Osteocyte (in vitro differentiated cells): ENCODE measurements at regions not wholly inside any gene's neighbourhood (a gene's known extent, or its start where the extent isn't known, plus 50 kb on each side); places are given as distances from the start of the nearest gene placed in this dataset.
A peak's percentile ranks its signal among the peaks of the same experiment; 100 is the strongest.

Experiments
- DNase-seq: peaks from one replicate; pipeline ENCODE4 v3.0.0; 2021; ENCODE audit warnings: mixed read lengths; ENCODE audit not compliant: unreplicated experiment; ENCODE audit errors: extremely low spot score
- H3K27ac Mint-ChIP-seq: one replicate; pipeline ENCODE4 v1.8.0; 2021; ENCODE audit warnings: mild to moderate bottlenecking, mixed read lengths; ENCODE audit not compliant: unreplicated experiment
- H3K27me3 Mint-ChIP-seq: one replicate; pipeline ENCODE4 v1.8.0; 2021; ENCODE audit warnings: mixed read lengths; ENCODE audit not compliant: unreplicated experiment
- H3K36me3 Mint-ChIP-seq: one replicate; pipeline ENCODE4 v1.8.0; 2021; ENCODE audit warnings: mixed read lengths; ENCODE audit not compliant: unreplicated experiment
- H3K4me1 Mint-ChIP-seq: one replicate; pipeline ENCODE4 v1.8.0; 2021; ENCODE audit warnings: mixed read lengths; ENCODE audit not compliant: unreplicated experiment
- H3K4me3 Mint-ChIP-seq: one replicate; pipeline ENCODE4 v1.8.0; 2021; ENCODE audit warnings: mild to moderate bottlenecking, moderate library complexity, mixed read lengths; ENCODE audit not compliant: unreplicated experiment
- H3K9me3 Mint-ChIP-seq: one replicate; pipeline ENCODE4 v1.8.0; 2021; ENCODE audit warnings: mixed read lengths; ENCODE audit not compliant: unreplicated experiment
- TF ChIP-seq, protein P1 (sequence below): fragments of 200-600 bp; sonication (generic); IDR thresholded peaks from 2 replicates; pipeline ENCODE4 v1.5.0; 2021; ENCODE audit warnings: antibody characterized with exemption, mild to moderate bottlenecking, moderate library complexity

DNA sequence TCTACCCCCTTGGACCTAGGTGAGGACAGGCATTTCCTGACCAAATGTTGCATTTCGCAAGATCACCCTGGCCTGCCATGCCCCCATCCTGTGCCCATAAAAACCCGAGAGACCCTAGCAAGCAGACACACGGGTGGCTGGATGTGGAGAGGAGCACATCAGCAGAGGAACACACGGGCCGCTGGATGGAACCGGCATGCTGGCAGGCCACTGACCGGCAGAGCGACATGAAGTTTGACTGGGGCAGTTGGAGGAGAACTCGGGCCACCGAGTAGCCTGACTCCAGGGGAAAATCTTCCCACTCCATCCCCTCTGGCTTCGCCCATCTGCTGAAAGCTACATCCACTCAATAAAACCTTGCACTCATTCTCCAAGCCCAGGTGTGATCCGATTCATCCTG lies 329.3 kb downstream of the FGF9 start:
- peak; percentile 56 for DNase-seq
- no peaks in the 10 kb centered on the region for H3K4me1 Mint-ChIP-seq
- no peaks in the 10 kb centered on the region for H3K36me3 Mint-ChIP-seq
- no peaks in the 10 kb centered on the region for H3K27me3 Mint-ChIP-seq
- H3K4me3 Mint-ChIP-seq, result no peak overlapping the region
- H3K9me3 Mint-ChIP-seq, result peaks cover 18% of the 10 kb centered on the region
- TF ChIP-seq, protein P1, sequence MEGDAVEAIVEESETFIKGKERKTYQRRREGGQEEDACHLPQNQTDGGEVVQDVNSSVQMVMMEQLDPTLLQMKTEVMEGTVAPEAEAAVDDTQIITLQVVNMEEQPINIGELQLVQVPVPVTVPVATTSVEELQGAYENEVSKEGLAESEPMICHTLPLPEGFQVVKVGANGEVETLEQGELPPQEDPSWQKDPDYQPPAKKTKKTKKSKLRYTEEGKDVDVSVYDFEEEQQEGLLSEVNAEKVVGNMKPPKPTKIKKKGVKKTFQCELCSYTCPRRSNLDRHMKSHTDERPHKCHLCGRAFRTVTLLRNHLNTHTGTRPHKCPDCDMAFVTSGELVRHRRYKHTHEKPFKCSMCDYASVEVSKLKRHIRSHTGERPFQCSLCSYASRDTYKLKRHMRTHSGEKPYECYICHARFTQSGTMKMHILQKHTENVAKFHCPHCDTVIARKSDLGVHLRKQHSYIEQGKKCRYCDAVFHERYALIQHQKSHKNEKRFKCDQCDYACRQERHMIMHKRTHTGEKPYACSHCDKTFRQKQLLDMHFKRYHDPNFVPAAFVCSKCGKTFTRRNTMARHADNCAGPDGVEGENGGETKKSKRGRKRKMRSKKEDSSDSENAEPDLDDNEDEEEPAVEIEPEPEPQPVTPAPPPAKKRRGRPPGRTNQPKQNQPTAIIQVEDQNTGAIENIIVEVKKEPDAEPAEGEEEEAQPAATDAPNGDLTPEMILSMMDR, result no peak
- H3K27ac Mint-ChIP-seq, result no peak overlapping the region

DNA sequence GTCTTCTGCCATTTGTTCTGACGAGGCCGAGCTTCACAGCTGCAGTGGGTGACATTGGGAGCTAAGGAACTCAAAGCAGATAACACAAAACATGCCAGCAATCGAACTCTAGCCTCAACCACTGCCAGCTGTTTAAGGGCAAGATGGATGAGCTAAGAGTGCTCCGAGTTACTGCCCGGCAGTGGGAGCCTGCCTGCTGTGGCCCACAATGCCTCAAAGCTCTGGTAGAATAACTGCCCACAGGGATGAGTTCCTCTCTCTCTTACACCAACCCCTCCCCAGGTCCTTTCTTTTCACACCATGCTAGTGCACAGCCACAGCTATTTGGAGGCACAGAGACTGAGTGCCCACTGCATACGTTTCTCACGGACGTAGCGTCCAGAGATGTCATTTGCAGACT lies 330.5 kb downstream of the FGF9 start:
- H3K9me3 Mint-ChIP-seq, result peaks cover 13% of the 10 kb centered on the region
- no peaks in the 10 kb centered on the region for H3K36me3 Mint-ChIP-seq

DNA sequence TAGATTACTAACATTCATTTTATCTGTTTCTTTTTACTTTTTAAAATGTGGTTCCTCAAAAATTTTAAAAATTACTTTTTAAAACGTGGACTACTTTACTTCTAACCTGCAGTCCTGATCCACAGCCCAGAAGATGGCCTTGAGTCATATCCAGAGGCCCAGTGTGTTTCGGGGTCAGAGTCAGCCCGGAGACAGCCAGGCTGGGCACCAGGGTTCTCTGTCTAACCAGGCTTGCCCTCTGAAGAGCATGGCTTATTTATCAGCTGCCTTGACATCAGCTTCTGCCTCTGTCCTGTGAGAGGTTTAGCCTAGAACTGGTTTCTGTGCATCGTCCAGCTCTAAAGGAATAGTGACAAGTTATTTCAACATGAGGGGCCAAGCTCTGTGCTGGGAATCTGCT lies 332.0 kb downstream of the FGF9 start:
- H3K4me3 Mint-ChIP-seq, result no peak overlapping the region

More for the DNA sequence above, 330.5 kb downstream of the FGF9 start:
- no peak overlapping the region for H3K27ac Mint-ChIP-seq
- peak; percentile 71 for DNase-seq
- H3K27me3 Mint-ChIP-seq, result no peaks in the 10 kb centered on the region
- no peaks in the 10 kb centered on the region for H3K4me1 Mint-ChIP-seq
- no peak overlapping the region for H3K4me3 Mint-ChIP-seq
- TF ChIP-seq, protein P1, result no peak

DNA sequence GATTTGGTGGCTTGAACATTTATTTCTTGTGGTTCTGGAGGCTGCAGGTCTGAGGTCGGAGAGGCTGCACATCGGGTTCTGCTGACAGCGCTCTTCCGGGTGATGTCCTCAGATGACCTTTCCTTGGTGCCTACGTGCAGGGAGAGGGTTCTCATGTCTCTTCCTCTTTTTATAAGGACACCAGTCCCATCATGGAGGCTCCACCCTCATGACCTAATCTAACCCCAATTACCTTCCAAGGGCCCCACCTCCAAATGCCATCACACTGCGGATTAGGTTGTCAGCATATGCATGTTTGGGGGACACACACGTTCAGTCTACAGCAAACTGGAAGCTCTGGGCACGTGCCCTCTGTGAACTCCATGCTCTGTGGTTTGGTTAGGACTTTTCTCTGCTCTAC lies 338.6 kb downstream of the FGF9 start:
- Mint-ChIP-seq H3K4me1 (no peaks in the 10 kb centered on the region), H3K27me3 (no peaks in the 10 kb centered on the region), H3K9me3 (peaks cover 6% of the 10 kb centered on the region), H3K36me3 (no peaks in the 10 kb centered on the region), H3K4me3 (no peak overlapping the region), H3K27ac (no peak overlapping the region)
- DNase-seq, result no peak
- TF ChIP-seq, protein P1, result no peak

More for the DNA sequence above, 332.0 kb downstream of the FGF9 start:
- Mint-ChIP-seq H3K36me3 (no peaks in the 10 kb centered on the region), H3K9me3 (peaks cover 12% of the 10 kb centered on the region), H3K27ac (no peak overlapping the region), H3K27me3 (no peaks in the 10 kb centered on the region), H3K4me1 (no peaks in the 10 kb centered on the region)
- TF ChIP-seq, protein P1, result no peak
- DNase-seq, result peak; percentile 51

DNA sequence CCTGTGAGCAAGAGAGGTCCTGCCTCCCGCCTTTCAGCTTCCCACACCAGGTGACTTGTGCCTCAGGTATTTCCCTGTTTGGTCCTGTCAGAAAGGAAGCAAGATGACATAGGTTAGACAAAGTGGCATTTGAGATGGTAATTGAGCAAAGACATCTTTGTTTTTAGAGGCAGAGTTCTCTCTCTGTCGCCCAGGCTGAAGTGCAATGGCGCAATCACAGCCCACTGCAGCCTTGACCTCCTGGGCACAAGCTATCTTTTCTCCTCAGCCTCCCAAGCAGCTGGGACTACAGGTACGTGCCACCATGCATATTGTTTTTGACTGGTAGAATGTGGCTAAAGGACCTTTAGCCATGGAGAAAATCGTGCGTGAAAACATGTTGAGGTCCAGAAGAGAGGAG lies 339.1 kb downstream of the FGF9 start:
- TF ChIP-seq, protein P1, result no peak
- no peak overlapping the region for H3K27ac Mint-ChIP-seq
- DNase-seq, result no peak
- no peak overlapping the region for H3K4me3 Mint-ChIP-seq
- no peaks in the 10 kb centered on the region for H3K27me3 Mint-ChIP-seq
- no peaks in the 10 kb centered on the region for H3K36me3 Mint-ChIP-seq
- peaks cover 6% of the 10 kb centered on the region for H3K9me3 Mint-ChIP-seq
- H3K4me1 Mint-ChIP-seq, result peaks cover 4% of the 10 kb centered on the region
